ENCODE measurements at regions not wholly inside any gene's neighbourhood (a gene's known extent, or its start where the extent isn't known, plus 50 kb on each side); places are given as distances from the start of the nearest gene placed in this dataset.
"Not testable (repeated sequence)": the region's sequence is repeated elsewhere in the genome, so short reads cannot be mapped to it uniquely, and the experiment has no call there.

DNA sequence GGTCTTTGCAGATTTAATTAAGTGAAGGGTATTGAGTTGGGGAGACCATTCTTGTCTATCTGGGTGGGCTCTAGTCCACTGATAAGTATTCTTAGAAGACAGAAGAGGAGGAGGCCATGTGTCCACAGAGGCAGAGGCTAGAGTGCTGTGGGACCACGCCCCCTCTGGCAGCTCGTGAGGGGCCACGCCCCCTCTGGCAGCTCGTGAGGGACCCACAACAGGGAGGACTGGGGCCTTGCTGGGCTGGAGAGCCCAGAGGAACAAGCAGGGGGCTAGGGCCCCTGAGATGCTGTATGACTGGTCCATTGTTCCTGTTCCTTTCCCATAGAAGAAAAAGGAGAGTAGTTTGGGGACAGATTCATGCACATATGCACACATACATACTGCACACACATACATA, 106.8 kb downstream of the METRNL start:
- Histone ChIP-seq H3K36me3 (ENCODE audit: control insufficient read depth in 1 of 2, insufficient read depth in 2 of 2, low read length in 2 of 2) (no peaks in the 10 kb centered on the region), H3K27ac (ENCODE audit: low read depth, low read length) (no peak overlapping the region), H3K4me3 (ENCODE audit: low read depth in 1 of 2, low read length in 2 of 2) (no peak overlapping the region), H3K9me3 (ENCODE audit: control insufficient read depth in 1 of 2, low read length in 2 of 2) (no peaks in the 10 kb centered on the region), H3K9ac (ENCODE audit: low read depth in 1 of 2, low read length in 2 of 2) (no peak overlapping the region), H3K4me1 (ENCODE audit: control insufficient read depth in 1 of 2, insufficient read depth in 2 of 2, low read length in 2 of 2) (no peaks in the 10 kb centered on the region), H3K27me3 (ENCODE audit: control insufficient read depth in 1 of 2, insufficient read depth in 2 of 2, low read length in 2 of 2) (no peaks in the 10 kb centered on the region)

- H3K27ac ChIP-seq (ENCODE audit: low read depth, low read length) = no peak overlapping the region
- no peaks in the 10 kb centered on the region for H3K9me3 ChIP-seq (ENCODE audit: control insufficient read depth in 1 of 2, low read length in 2 of 2)
- H3K27me3 ChIP-seq (ENCODE audit: control insufficient read depth in 1 of 2, insufficient read depth in 2 of 2, low read length in 2 of 2) = no peaks in the 10 kb centered on the region
- H3K4me1 ChIP-seq (ENCODE audit: control insufficient read depth in 1 of 2, insufficient read depth in 2 of 2, low read length in 2 of 2) = no peaks in the 10 kb centered on the region
- no peaks in the 10 kb centered on the region for H3K36me3 ChIP-seq (ENCODE audit: control insufficient read depth in 1 of 2, insufficient read depth in 2 of 2, low read length in 2 of 2)
- no peak overlapping the region for H3K4me3 ChIP-seq (ENCODE audit: low read depth in 1 of 2, low read length in 2 of 2)
- H3K9ac ChIP-seq (ENCODE audit: low read depth in 1 of 2, low read length in 2 of 2) = no peak overlapping the region
Measured at GRCh38 chr17:83186751-83187421, 107.5 kb downstream of the METRNL start.

DNA sequence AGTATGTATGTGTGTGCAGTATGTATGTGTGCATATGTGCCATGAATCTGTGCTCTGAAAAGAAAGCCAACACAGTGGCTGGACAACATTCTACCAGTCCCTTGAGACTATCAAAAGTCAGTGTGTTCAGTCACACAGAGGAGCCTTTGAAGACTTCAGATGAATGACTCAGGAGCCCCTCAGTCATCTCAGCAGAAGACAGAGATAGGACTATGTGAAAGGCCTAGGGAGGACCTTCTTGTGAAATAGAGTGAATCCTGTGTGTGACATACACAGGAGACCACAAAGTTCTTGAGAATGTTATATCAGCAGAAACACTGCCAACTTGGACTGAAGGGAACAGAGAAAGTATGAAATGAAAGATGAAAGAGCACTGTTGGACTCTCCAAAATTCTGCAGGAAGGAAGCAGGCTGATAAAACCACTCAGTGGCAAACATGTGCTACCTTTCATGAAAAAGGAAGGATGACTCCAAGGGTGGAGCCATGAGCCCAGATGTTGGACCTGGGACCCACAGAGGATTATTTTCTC, 108.4 kb downstream of the METRNL start:
- no peak overlapping the region for H3K4me3 ChIP-seq (ENCODE audit: low read depth in 1 of 2, low read length in 2 of 2)
- no peaks in the 10 kb centered on the region for H3K4me1 ChIP-seq (ENCODE audit: control insufficient read depth in 1 of 2, insufficient read depth in 2 of 2, low read length in 2 of 2)
- H3K9ac ChIP-seq (ENCODE audit: low read depth in 1 of 2, low read length in 2 of 2) = no peak overlapping the region
- H3K9me3 ChIP-seq (ENCODE audit: control insufficient read depth in 1 of 2, low read length in 2 of 2) = no peaks in the 10 kb centered on the region
- H3K27me3 ChIP-seq (ENCODE audit: control insufficient read depth in 1 of 2, insufficient read depth in 2 of 2, low read length in 2 of 2) = no peaks in the 10 kb centered on the region
- no peak overlapping the region for H3K27ac ChIP-seq (ENCODE audit: low read depth, low read length)
- no peaks in the 10 kb centered on the region for H3K36me3 ChIP-seq (ENCODE audit: control insufficient read depth in 1 of 2, insufficient read depth in 2 of 2, low read length in 2 of 2)

- no peak overlapping the region for H3K4me3 ChIP-seq (ENCODE audit: low read depth in 1 of 2, low read length in 2 of 2)
- no peaks in the 10 kb centered on the region for H3K27me3 ChIP-seq (ENCODE audit: control insufficient read depth in 1 of 2, insufficient read depth in 2 of 2, low read length in 2 of 2)
- H3K9me3 ChIP-seq (ENCODE audit: control insufficient read depth in 1 of 2, low read length in 2 of 2) = no peaks in the 10 kb centered on the region
- no peaks in the 10 kb centered on the region for H3K36me3 ChIP-seq (ENCODE audit: control insufficient read depth in 1 of 2, insufficient read depth in 2 of 2, low read length in 2 of 2)
- no peak overlapping the region for H3K27ac ChIP-seq (ENCODE audit: low read depth, low read length)
- no peaks in the 10 kb centered on the region for H3K4me1 ChIP-seq (ENCODE audit: control insufficient read depth in 1 of 2, insufficient read depth in 2 of 2, low read length in 2 of 2)
- no peak overlapping the region for H3K9ac ChIP-seq (ENCODE audit: low read depth in 1 of 2, low read length in 2 of 2)
Measured at GRCh38 chr17:83189044-83190003, 109.9 kb downstream of the METRNL start.

DNA sequence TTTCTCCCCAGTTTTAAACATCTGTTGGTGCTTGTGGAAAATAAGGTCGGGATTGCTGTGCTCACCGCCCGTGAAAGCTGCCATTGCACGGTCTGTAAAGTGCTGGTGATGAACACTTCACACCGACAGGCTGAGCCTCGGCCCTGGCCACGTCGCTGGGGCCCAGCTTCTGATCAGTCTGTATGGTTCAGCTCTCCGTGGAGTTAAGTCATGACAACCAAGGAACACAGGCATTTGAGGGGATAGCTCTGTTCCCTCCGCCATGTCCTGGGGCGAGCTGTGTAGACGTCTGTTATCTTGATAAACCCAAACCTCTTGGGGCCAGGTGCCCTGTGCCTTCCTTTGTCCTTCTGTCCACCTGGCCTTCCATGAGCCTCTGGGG, 110.6 kb downstream of the METRNL start:
- Histone ChIP-seq H3K9ac (ENCODE audit: low read depth in 1 of 2, low read length in 2 of 2) (no peak overlapping the region), H3K4me1 (ENCODE audit: control insufficient read depth in 1 of 2, insufficient read depth in 2 of 2, low read length in 2 of 2) (no peaks in the 10 kb centered on the region), H3K4me3 (ENCODE audit: low read depth in 1 of 2, low read length in 2 of 2) (no peak overlapping the region), H3K27ac (ENCODE audit: low read depth, low read length) (no peak overlapping the region), H3K27me3 (ENCODE audit: control insufficient read depth in 1 of 2, insufficient read depth in 2 of 2, low read length in 2 of 2) (no peaks in the 10 kb centered on the region), H3K36me3 (ENCODE audit: control insufficient read depth in 1 of 2, insufficient read depth in 2 of 2, low read length in 2 of 2) (no peaks in the 10 kb centered on the region), H3K9me3 (ENCODE audit: control insufficient read depth in 1 of 2, low read length in 2 of 2) (no peaks in the 10 kb centered on the region)

GRCh38 chr17:83190601-83191387, 111.4 kb downstream of the METRNL start:
- H3K4me3 ChIP-seq (ENCODE audit: low read depth in 1 of 2, low read length in 2 of 2) = no peak overlapping the region
- no peaks in the 10 kb centered on the region for H3K27me3 ChIP-seq (ENCODE audit: control insufficient read depth in 1 of 2, insufficient read depth in 2 of 2, low read length in 2 of 2)
- H3K27ac ChIP-seq (ENCODE audit: low read depth, low read length) = no peak overlapping the region
- no peaks in the 10 kb centered on the region for H3K36me3 ChIP-seq (ENCODE audit: control insufficient read depth in 1 of 2, insufficient read depth in 2 of 2, low read length in 2 of 2)
- no peaks in the 10 kb centered on the region for H3K4me1 ChIP-seq (ENCODE audit: control insufficient read depth in 1 of 2, insufficient read depth in 2 of 2, low read length in 2 of 2)
- H3K9me3 ChIP-seq (ENCODE audit: control insufficient read depth in 1 of 2, low read length in 2 of 2) = no peaks in the 10 kb centered on the region
- H3K9ac ChIP-seq (ENCODE audit: low read depth in 1 of 2, low read length in 2 of 2) = no peak overlapping the region

DNA sequence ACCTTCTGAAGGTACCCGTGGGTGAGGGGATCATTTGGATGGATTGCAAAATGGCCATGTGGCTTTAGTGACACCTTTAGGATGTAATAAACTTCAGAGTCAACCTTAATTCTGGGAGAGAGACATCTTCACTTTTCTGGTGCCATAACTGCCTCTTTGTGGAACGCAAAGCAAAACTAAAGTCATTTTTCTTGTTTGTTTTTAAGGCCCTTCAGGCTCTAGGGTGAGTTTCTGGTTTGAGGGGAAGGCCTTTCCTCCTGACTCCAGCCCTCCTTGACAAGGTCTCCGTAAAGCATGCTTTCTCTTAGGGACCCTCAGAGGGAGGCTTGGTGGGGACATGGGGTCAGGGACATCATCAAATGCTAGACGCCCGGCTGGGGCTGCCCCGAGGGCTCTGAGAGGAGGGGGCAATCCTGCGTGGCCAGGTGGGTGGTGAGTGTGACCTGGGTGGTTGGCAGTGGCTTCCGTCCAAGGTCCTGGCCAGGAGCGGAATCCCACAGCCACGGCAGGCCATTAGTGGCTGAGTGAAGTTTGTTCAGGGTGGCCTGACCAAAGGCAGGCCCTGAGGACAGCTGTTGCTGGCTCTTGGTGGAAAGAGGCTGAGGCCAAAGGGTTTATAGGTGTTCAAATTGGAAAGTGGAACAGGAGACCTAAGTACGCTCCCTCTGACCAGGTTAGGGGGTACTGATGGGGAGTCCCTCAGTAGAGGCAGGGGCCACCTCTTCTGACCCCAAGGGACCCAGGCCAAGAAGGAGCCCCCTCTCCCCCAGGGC, 112.2 kb downstream of the METRNL start:
- Histone ChIP-seq H3K4me1 (ENCODE audit: control insufficient read depth in 1 of 2, insufficient read depth in 2 of 2, low read length in 2 of 2) (no peaks in the 10 kb centered on the region), H3K9ac (ENCODE audit: low read depth in 1 of 2, low read length in 2 of 2) (no peak overlapping the region), H3K27ac (ENCODE audit: low read depth, low read length) (no peak overlapping the region), H3K27me3 (ENCODE audit: control insufficient read depth in 1 of 2, insufficient read depth in 2 of 2, low read length in 2 of 2) (no peaks in the 10 kb centered on the region), H3K36me3 (ENCODE audit: control insufficient read depth in 1 of 2, insufficient read depth in 2 of 2, low read length in 2 of 2) (no peaks in the 10 kb centered on the region), H3K4me3 (ENCODE audit: low read depth in 1 of 2, low read length in 2 of 2) (no peak overlapping the region), H3K9me3 (ENCODE audit: control insufficient read depth in 1 of 2, low read length in 2 of 2) (no peaks in the 10 kb centered on the region)

DNA sequence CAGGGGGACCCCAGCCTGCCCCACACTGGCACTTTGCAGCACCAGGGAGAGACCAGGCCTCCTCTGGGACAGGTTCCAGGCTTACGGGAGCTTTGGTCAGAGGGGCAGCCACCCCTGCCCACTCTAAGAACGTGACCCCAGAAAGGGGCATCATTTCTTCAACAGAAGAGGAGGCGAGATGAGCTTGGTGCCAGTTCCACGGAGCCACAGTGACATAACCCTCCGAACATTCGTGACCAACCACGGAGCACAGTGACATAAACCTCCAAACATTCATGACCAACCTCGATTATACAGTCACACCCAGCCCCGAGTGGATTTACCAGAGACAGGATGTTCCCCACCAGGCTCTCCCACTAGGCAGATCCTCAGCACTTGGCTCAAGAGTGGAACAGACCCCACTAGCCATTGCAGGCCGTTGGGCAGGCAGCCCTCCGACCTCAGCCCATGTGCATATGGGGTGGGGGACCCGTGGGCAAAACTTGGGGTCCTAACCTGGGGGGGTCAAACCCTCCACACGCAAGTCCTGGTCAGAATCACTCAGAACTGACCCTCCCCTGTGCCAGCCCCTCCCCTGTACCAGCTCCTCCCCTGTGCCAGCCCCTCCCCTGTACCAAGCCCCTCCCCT, 112.9 kb downstream of the METRNL start:
- H3K27ac ChIP-seq (ENCODE audit: low read depth, low read length) = no peak overlapping the region
- no peaks in the 10 kb centered on the region for H3K9me3 ChIP-seq (ENCODE audit: control insufficient read depth in 1 of 2, low read length in 2 of 2)
- no peaks in the 10 kb centered on the region for H3K36me3 ChIP-seq (ENCODE audit: control insufficient read depth in 1 of 2, insufficient read depth in 2 of 2, low read length in 2 of 2)
- H3K9ac ChIP-seq (ENCODE audit: low read depth in 1 of 2, low read length in 2 of 2) = no peak overlapping the region
- no peaks in the 10 kb centered on the region for H3K27me3 ChIP-seq (ENCODE audit: control insufficient read depth in 1 of 2, insufficient read depth in 2 of 2, low read length in 2 of 2)
- H3K4me1 ChIP-seq (ENCODE audit: control insufficient read depth in 1 of 2, insufficient read depth in 2 of 2, low read length in 2 of 2) = no peaks in the 10 kb centered on the region
- no peak overlapping the region for H3K4me3 ChIP-seq (ENCODE audit: low read depth in 1 of 2, low read length in 2 of 2)

DNA sequence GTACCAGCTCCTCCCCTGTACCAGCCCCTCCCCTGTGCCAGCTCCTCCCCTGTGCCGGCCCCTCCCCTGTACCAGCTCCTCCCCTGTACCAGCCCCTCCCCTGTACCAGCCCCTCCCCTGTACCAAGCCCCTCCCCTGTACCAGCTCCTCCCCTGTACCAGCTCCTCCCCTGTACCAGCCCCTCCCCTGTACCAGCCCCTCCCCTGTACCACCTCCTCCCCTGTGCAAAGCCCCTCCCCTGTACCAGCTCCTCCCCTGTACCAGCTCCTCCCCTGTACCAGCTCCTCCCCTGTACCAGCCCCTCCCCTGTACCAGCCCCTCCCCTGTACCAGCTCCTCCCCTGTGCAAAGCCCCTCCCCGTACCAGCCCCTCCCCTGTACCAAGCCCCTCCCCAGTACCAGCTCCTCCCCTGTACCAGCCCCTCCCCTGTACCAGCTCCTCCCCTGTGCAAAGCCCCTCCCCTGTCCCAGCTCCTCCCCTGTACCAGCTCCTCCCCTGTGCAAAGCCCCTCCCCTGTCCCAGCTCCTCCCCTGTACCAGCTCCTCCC, 113.5 kb downstream of the METRNL start:
- H3K4me3 ChIP-seq (ENCODE audit: low read depth in 1 of 2, low read length in 2 of 2); H3K9ac ChIP-seq (ENCODE audit: low read depth in 1 of 2, low read length in 2 of 2); H3K27me3 ChIP-seq (ENCODE audit: control insufficient read depth in 1 of 2, insufficient read depth in 2 of 2, low read length in 2 of 2); H3K9me3 ChIP-seq (ENCODE audit: control insufficient read depth in 1 of 2, low read length in 2 of 2); H3K4me1 ChIP-seq (ENCODE audit: control insufficient read depth in 1 of 2, insufficient read depth in 2 of 2, low read length in 2 of 2); H3K27ac ChIP-seq (ENCODE audit: low read depth, low read length); H3K36me3 ChIP-seq (ENCODE audit: control insufficient read depth in 1 of 2, insufficient read depth in 2 of 2, low read length in 2 of 2): not testable (repeated sequence)

All from duodenal mucosa (tissue), 2 donors.